IMR-90 (cell line): ENCODE measurements at regions not wholly inside any gene's neighbourhood (a gene's known extent, or its start where the extent isn't known, plus 50 kb on each side); places are given as distances from the start of the nearest gene placed in this dataset.

Source experiments
- ATAC-seq: fragments of 200-7000 bp; cut with Tn5 transposase; 2 replicates; pipeline ENCODE4 v1.9.1; 2020; ENCODE audit warnings: low read depth, mild to moderate bottlenecking, moderate library complexity
- BruUV-seq: library from RNA; stranded (reverse); fragments of 400-500 nt; replicated peaks from 2 replicates; lab custom pipeline; 2021; lab: Mats Ljungman, UMichigan
- CTCF ChIA-PET: fragments of 300-600 bp; formaldehyde crosslinking; extraction: SDS; loops from one replicate; lab custom pipeline; 2021; ENCODE audit warnings: antibody characterized with exemption; lab: Yijun Ruan, JAX
- POLR2A ChIA-PET: fragments of 300-600 bp; sonication (Branson Sonifier 250); formaldehyde crosslinking; loops from one replicate; lab custom pipeline; 2022; ENCODE audit warnings: antibody characterized with exemption; ENCODE audit not compliant: unreplicated experiment; lab: Charles Lee
- DNase-seq: peaks from one replicate; pipeline ENCODE4 v3.0.0; 2013
- H2AFZ ChIP-seq: replicated peaks from 2 replicates; pipeline ENCODE3; 2013; ENCODE audit warnings: low read length, mild to moderate bottlenecking; ENCODE audit not compliant: poor library complexity
- H2AK5ac ChIP-seq: 2 replicates; pipeline ENCODE4 v1.6.1; 2013; ENCODE audit warnings: low read depth, low read length, inconsistent platforms
- H2AK9ac ChIP-seq: replicated peaks from 2 replicates; pipeline ENCODE3; 2013; ENCODE audit warnings: mild to moderate bottlenecking, low read depth, low read length, moderate library complexity; ENCODE audit not compliant: poor library complexity
- H2BK120ac ChIP-seq: 2 replicates; pipeline ENCODE4 v1.6.1; 2013; ENCODE audit warnings: low read depth, low read length, inconsistent platforms
- H2BK15ac ChIP-seq: 3 replicates; pipeline ENCODE4 v1.6.1; 2013; ENCODE audit warnings: low read depth, low read length, inconsistent platforms
- H2BK20ac ChIP-seq: 2 replicates; pipeline ENCODE4 v1.6.1; 2013; ENCODE audit warnings: low read depth, mild to moderate bottlenecking, inconsistent platforms, low read length, moderate library complexity
- H2BK5ac ChIP-seq: 2 replicates; pipeline ENCODE4 v1.6.1; 2013; ENCODE audit warnings: mild to moderate bottlenecking, low read depth, low read length, inconsistent platforms; ENCODE audit not compliant: poor library complexity, severe bottlenecking
- H3K14ac ChIP-seq: replicated peaks from 2 replicates; pipeline ENCODE4 v1.6.1; 2013; ENCODE audit warnings: low read depth, low read length, inconsistent platforms
- H3K18ac ChIP-seq: 2 replicates; pipeline ENCODE4 v1.6.1; 2013; ENCODE audit warnings: low read depth, low read length, control low read depth
- H3K23ac ChIP-seq: 2 replicates; pipeline ENCODE4 v1.6.1; 2013; ENCODE audit warnings: low read depth, low read length, inconsistent platforms
- H3K27ac ChIP-seq: 2 replicates; pipeline ENCODE4 v1.5.1; 2013; ENCODE audit warnings: mild to moderate bottlenecking, control low read depth, low read length; ENCODE audit not compliant: insufficient read depth
- H3K27me3 ChIP-seq: 2 replicates; pipeline ENCODE4 v1.6.1; 2013; ENCODE audit warnings: low read length; ENCODE audit not compliant: control insufficient read depth, insufficient read depth
- H3K36me3 ChIP-seq: 2 replicates; pipeline ENCODE4 v1.6.1; 2013; ENCODE audit warnings: low read length, mixed read lengths; ENCODE audit not compliant: control insufficient read depth, insufficient read depth
- H3K4ac ChIP-seq: 2 replicates; pipeline ENCODE4 v1.6.1; 2013; ENCODE audit warnings: low read depth, low read length, inconsistent platforms
- H3K4me1 ChIP-seq: 2 replicates; pipeline ENCODE4 v1.6.1; 2013; ENCODE audit warnings: low read length, mixed read lengths; ENCODE audit not compliant: control insufficient read depth, insufficient read depth
- H3K4me2 ChIP-seq: 2 replicates; pipeline ENCODE4 v1.6.1; 2013; ENCODE audit warnings: low read depth, mild to moderate bottlenecking, control low read depth, low read length, moderate library complexity
- H3K4me3 ChIP-seq: 2 replicates; pipeline ENCODE4 v1.5.1; 2013; ENCODE audit warnings: low read depth, mild to moderate bottlenecking, control low read depth, low read length, moderate library complexity; ENCODE audit not compliant: insufficient read depth
- H3K56ac ChIP-seq: 2 replicates; pipeline ENCODE4 v1.6.1; 2013; ENCODE audit warnings: low read length, inconsistent platforms; ENCODE audit not compliant: insufficient read depth; ENCODE audit errors: extremely low read depth
- H3K79me1 ChIP-seq, 2 experiments: 2 replicates each; pipeline ENCODE4 v1.6.1; 2013; ENCODE audit warnings: low read length in 2 of 2, inconsistent platforms in 1 of 2, low read depth in 1 of 2
- H3K9ac ChIP-seq: 2 replicates; pipeline ENCODE4 v1.6.1; 2013; ENCODE audit warnings: low read depth, low read length, control low read depth
- H3K9me1 ChIP-seq: 2 replicates; pipeline ENCODE4 v1.6.1; 2013; ENCODE audit warnings: low read length, inconsistent platforms; ENCODE audit not compliant: insufficient read depth
- H3K9me3 ChIP-seq: 2 replicates; pipeline ENCODE4 v1.6.1; 2013; ENCODE audit warnings: low read length; ENCODE audit not compliant: control insufficient read depth, insufficient read depth
- H4K20me1 ChIP-seq: 2 replicates; pipeline ENCODE4 v1.6.1; 2013; ENCODE audit warnings: low read length, inconsistent platforms; ENCODE audit not compliant: insufficient read depth
- H4K5ac ChIP-seq: 2 replicates; pipeline ENCODE4 v1.6.1; 2013; ENCODE audit warnings: mild to moderate bottlenecking, low read depth, low read length, control low read depth
- H4K8ac ChIP-seq, 2 experiments: 2 replicates each; pipeline ENCODE4 v1.6.1; 2013; ENCODE audit warnings: low read depth in 2 of 2, low read length in 2 of 2, control low read depth in 1 of 2, inconsistent platforms in 1 of 2
- H4K91ac ChIP-seq: 2 replicates; pipeline ENCODE4 v1.6.1; 2013; ENCODE audit warnings: low read depth, low read length, inconsistent platforms; ENCODE audit not compliant: insufficient read depth
- BHLHE40 ChIP-seq: fragments of 150-350 bp; IDR thresholded peaks from 2 replicates; pipeline ENCODE4 v1.6.1; 2016; ENCODE audit warnings: mild to moderate bottlenecking, low read depth, low read length
- MAFK ChIP-seq: IDR thresholded peaks from 2 replicates; pipeline ENCODE4 v1.6.1; 2012; ENCODE audit warnings: low read depth, low read length, improper control_type of control experiment
- MAZ ChIP-seq: IDR thresholded peaks from 2 replicates; pipeline ENCODE4 v1.6.1; 2012; ENCODE audit warnings: low read depth, mild to moderate bottlenecking, low read length, improper control_type of control experiment, moderate library complexity, borderline replicate concordance
- RAD21 ChIP-seq: IDR thresholded peaks from 2 replicates; pipeline ENCODE4 v1.6.1; 2012; ENCODE audit warnings: low read length, improper control_type of control experiment
- SMC3 ChIP-seq: fragments of 150-350 bp; IDR thresholded peaks from 2 replicates; pipeline ENCODE4 v1.6.1; 2016; ENCODE audit warnings: low read depth, mild to moderate bottlenecking, antibody characterized with exemption, low read length, moderate library complexity
- WGBS, 2 experiments: methylation state at CpG; one replicate each; pipeline versions ENCODE4 v1.1.5 to v1.1.7; 2013; ENCODE audit warnings: missing lambda C conversion rate in 2 of 2; ENCODE audit not compliant: insufficient read length in 1 of 2; ENCODE audit errors: extremely low coverage in 2 of 2; 5-methylcytosine and 5-hydroxymethylcytosine counted together
- dilution Hi-C: fragments of 300-500 bp; cut with HindIII; formaldehyde crosslinking; loops from one replicate; pipeline ENCODE4 v1.14.3; 2018; ENCODE audit warnings: low sequenced_read_pairs; ENCODE audit not compliant: unreplicated experiment
- in situ Hi-C: fragments of 300-500 bp; cut with MboI; formaldehyde crosslinking; loops from 3 replicates; pipeline ENCODE4 v1.14.3; 2019; ENCODE audit warnings: low sequenced_read_pairs, inconsistent platforms, mixed read lengths
- intact Hi-C: fragments of 100-400 bp; cut with micrococcal nuclease; formaldehyde crosslinking; loops from 2 replicates; pipeline ENCODE4 v1.10.0; 2022
- TF ChIP-seq, protein P1 (sequence below): fragments of 150-350 bp; IDR thresholded peaks from 2 replicates; pipeline ENCODE4 v1.6.1; 2017; ENCODE audit warnings: mild to moderate bottlenecking, antibody characterized with exemption, low read length, low read depth

- Histone ChIP-seq H3K4me1 (no peaks in the 10 kb centered on the region), H3K27me3 (no peaks in the 10 kb centered on the region), H3K18ac (no peak overlapping the region), H4K20me1 (no peaks in the 10 kb centered on the region), H3K27ac (no peak overlapping the region), H3K14ac (no peak overlapping the region), H3K4me2 (no peak overlapping the region), H4K8ac (no peak overlapping the region), H3K9me1 (no peaks in the 10 kb centered on the region), H2BK5ac (no peak overlapping the region), H4K5ac (no peak overlapping the region), H2BK120ac (no peak overlapping the region), H2AK5ac (no peak overlapping the region), H3K79me1 (no peaks in the 10 kb centered on the region), H2BK20ac (no peak overlapping the region), H3K4ac (no peak overlapping the region), H3K36me3 (no peaks in the 10 kb centered on the region), H2AFZ (no peak overlapping the region), H2BK15ac (no peak overlapping the region), H3K4me3 (no peak overlapping the region), H3K56ac (no peak overlapping the region), H3K9me3 (no peaks in the 10 kb centered on the region), H3K9ac (no peak overlapping the region), H2AK9ac (no peak overlapping the region), H3K23ac (no peak overlapping the region), H4K91ac (no peak overlapping the region)
- no TSS peak for BruUV-seq
- DNase-seq: no peak
- dilution Hi-C loops (no loop called here), intact Hi-C loops (no loop called here), in situ Hi-C loops (no loop called here)
- ChIA-PET CTCF (interaction anchor here (0.7 kb wide), 1 partner anchor 123 kb away, joined by 4 read pairs; no protein-coding TSS in a partner anchor), POLR2A (no interaction called here)
- ATAC-seq: no peak
- peak; percentile 84 for TF ChIP-seq MAFK
- no peak for TF ChIP-seq RAD21
- no peak for TF ChIP-seq MAZ
- TF ChIP-seq, protein P1, sequence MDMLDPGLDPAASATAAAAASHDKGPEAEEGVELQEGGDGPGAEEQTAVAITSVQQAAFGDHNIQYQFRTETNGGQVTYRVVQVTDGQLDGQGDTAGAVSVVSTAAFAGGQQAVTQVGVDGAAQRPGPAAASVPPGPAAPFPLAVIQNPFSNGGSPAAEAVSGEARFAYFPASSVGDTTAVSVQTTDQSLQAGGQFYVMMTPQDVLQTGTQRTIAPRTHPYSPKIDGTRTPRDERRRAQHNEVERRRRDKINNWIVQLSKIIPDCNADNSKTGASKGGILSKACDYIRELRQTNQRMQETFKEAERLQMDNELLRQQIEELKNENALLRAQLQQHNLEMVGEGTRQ: no peak
- TF ChIP-seq SMC3: no peak
- no peak for TF ChIP-seq BHLHE40
- no CpG with 5 or more reads among the region's 1 CpG for WGBS, 2 experiments
Observed at GRCh38 chr1:79386730-79387129, 380.2 kb upstream of the ADGRL4 start.
